Tibial nerve (tissue), 4 donors: ENCODE measurements at regions not wholly inside any gene's neighbourhood (a gene's known extent, or its start where the extent isn't known, plus 50 kb on each side); places are given as distances from the start of the nearest gene placed in this dataset.

Source experiments
- DNase-seq, 2 donors: peaks; one replicate each; pipeline ENCODE4 v3.0.0-alpha.2; 2019; ENCODE audit warnings: low spot score in 2 of 2
- H3K27ac ChIP-seq, 4 donors: fragments of 200-600 bp; sonication (generic) in 3 of 4; one replicate each; pipeline ENCODE4 v1.5.1; 2017 to 2019; ENCODE audit warnings: mild to moderate bottlenecking in 1 of 4
- H3K27me3 ChIP-seq, 2 donors: fragments of 200-600 bp; sonication (generic) in 1 of 2; one replicate each; pipeline versions ENCODE4 v1.5.1 to v1.6.0; 2017 to 2019
- H3K36me3 ChIP-seq, 3 donors: fragments of 200-600 bp; sonication (generic); one replicate each; pipeline ENCODE4 v1.5.1; 2018 to 2019
- H3K4me1 ChIP-seq, 4 donors: fragments of 200-600 bp; sonication (generic) in 3 of 4; one replicate each; pipeline ENCODE4 v1.5.1; 2017 to 2019
- H3K4me3 ChIP-seq, 4 donors: fragments of 200-600 bp; sonication (generic) in 3 of 4; one replicate each; pipeline ENCODE4 v1.5.1; 2017 to 2019; ENCODE audit warnings: mild to moderate bottlenecking in 1 of 4, moderate library complexity in 1 of 4
- H3K9me3 ChIP-seq, 4 donors: fragments of 200-600 bp; sonication (generic) in 3 of 4; one replicate each; pipeline ENCODE4 v1.5.1; 2017 to 2019
- EP300 ChIP-seq, 2 donors: sonication (generic); formaldehyde crosslinking; IDR thresholded peaks; one replicate each; pipeline ENCODE4 v1.6.1; 2017; ENCODE audit warnings: antibody characterized with exemption in 2 of 2, mild to moderate bottlenecking in 1 of 2
- POLR2A ChIP-seq, 2 donors: fragments of 450-650 bp; IDR thresholded peaks; one replicate each; pipeline ENCODE4 v1.6.1; 2017; ENCODE audit warnings: antibody characterized with exemption in 2 of 2, mild to moderate bottlenecking in 2 of 2, moderate library complexity in 2 of 2
- WGBS, 2 donors: methylation state at CpG; one replicate each; pipeline ENCODE4 v1.1.5; 2018; 5-methylcytosine and 5-hydroxymethylcytosine counted together
- TF ChIP-seq, protein P1 (sequence below), 5 experiments: fragments of 200-600 bp in 3 of 5; fragments of 450-650 bp in 2 of 5; sonication (generic) in 3 of 5; IDR thresholded peaks; one replicate each; pipeline ENCODE4 v1.5.1; 2016 to 2019; ENCODE audit warnings: antibody characterized with exemption in 5 of 5, mild to moderate bottlenecking in 3 of 5, moderate library complexity in 2 of 5

GRCh38 chr9:12988258-12988657 lies 213.4 kb downstream of the LURAP1L start:
- H3K4me3 ChIP-seq = no peak overlapping the region
- no peaks in the 10 kb centered on the region for H3K9me3 ChIP-seq
- H3K27me3 ChIP-seq = no peaks in the 10 kb centered on the region
- H3K4me1 ChIP-seq = no peaks in the 10 kb centered on the region
- 90 to 100% methylated on average over 1 of the region's 1 CpG for WGBS, 2 donors
- no peak for DNase-seq
- no peaks in the 10 kb centered on the region for H3K36me3 ChIP-seq
- H3K27ac ChIP-seq = no peak overlapping the region
- no peak for TF ChIP-seq EP300 (IDR thresholded peaks at IDR 0.05)
- no peak for TF ChIP-seq POLR2A (IDR thresholded peaks at IDR 0.05)
- TF ChIP-seq, protein P1, sequence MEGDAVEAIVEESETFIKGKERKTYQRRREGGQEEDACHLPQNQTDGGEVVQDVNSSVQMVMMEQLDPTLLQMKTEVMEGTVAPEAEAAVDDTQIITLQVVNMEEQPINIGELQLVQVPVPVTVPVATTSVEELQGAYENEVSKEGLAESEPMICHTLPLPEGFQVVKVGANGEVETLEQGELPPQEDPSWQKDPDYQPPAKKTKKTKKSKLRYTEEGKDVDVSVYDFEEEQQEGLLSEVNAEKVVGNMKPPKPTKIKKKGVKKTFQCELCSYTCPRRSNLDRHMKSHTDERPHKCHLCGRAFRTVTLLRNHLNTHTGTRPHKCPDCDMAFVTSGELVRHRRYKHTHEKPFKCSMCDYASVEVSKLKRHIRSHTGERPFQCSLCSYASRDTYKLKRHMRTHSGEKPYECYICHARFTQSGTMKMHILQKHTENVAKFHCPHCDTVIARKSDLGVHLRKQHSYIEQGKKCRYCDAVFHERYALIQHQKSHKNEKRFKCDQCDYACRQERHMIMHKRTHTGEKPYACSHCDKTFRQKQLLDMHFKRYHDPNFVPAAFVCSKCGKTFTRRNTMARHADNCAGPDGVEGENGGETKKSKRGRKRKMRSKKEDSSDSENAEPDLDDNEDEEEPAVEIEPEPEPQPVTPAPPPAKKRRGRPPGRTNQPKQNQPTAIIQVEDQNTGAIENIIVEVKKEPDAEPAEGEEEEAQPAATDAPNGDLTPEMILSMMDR (IDR thresholded peaks at IDR 0.05) = no peak

- Histone ChIP-seq H3K27me3 (no peaks in the 10 kb centered on the region), H3K27ac (no peak overlapping the region), H3K9me3 (no peaks in the 10 kb centered on the region), H3K4me1 (no peaks in the 10 kb centered on the region), H3K4me3 (no peak overlapping the region), H3K36me3 (no peaks in the 10 kb centered on the region)
- TF ChIP-seq, protein P1 (IDR thresholded peaks at IDR 0.05) = no peak
- TF ChIP-seq EP300 (IDR thresholded peaks at IDR 0.05) (no peak), POLR2A (IDR thresholded peaks at IDR 0.05) (no peak)
- no peak for DNase-seq
Measured at GRCh38 chr9:12989669-12990068, 214.8 kb downstream of the LURAP1L start.

DNA sequence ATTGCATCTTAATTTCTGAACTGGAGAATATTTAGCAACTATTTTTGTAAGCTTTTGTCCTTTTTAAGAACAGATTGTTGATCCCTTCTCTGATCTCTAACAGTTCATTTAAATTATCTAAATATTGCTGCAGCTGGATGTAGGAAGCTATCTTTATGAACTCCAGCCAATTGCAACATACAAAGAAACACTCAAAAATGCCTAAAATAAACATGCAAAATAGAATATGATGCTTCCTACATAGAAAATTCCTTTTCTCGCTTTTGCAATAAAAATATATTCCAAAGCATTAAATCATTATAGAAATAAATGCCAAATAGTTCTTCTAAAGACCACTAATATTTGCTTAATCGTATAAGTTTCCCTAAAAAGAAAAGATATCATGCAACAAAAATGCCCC lies 218.6 kb downstream of the LURAP1L start:
- peaks cover 0 to 7% (median 0%) of the 10 kb centered on the region in 4 donors for H3K4me1 ChIP-seq
- no peak overlapping the region for H3K4me3 ChIP-seq
- H3K9me3 ChIP-seq = no peaks in the 10 kb centered on the region
- H3K27me3 ChIP-seq = no peaks in the 10 kb centered on the region
- 48 to 55% methylated on average over 2 of the region's 2 CpGs for whole genome bisulfite sequencing, 2 donors
- no peak overlapping the region for H3K27ac ChIP-seq
- TF ChIP-seq POLR2A (IDR thresholded peaks at IDR 0.05) = no peak
- TF ChIP-seq EP300 (IDR thresholded peaks at IDR 0.05) = no peak
- TF ChIP-seq, protein P1 (IDR thresholded peaks at IDR 0.05) = no peak
- DNase-seq = no peak
- no peaks in the 10 kb centered on the region for H3K36me3 ChIP-seq

- TF ChIP-seq POLR2A (IDR thresholded peaks at IDR 0.05) (no peak), EP300 (IDR thresholded peaks at IDR 0.05) (no peak)
- TF ChIP-seq, protein P1 (IDR thresholded peaks at IDR 0.05) = no peak
- Histone ChIP-seq H3K27ac (no peak overlapping the region), H3K27me3 (no peaks in the 10 kb centered on the region), H3K4me1 (peaks cover 0 to 10% (median 0%) of the 10 kb centered on the region in 4 donors), H3K36me3 (no peaks in the 10 kb centered on the region), H3K4me3 (no peak overlapping the region), H3K9me3 (no peaks in the 10 kb centered on the region)
- 24 to 25% methylated on average over 3 of the region's 3 CpGs for WGBS, 2 donors
- no peak for DNase-seq
Measured at GRCh38 chr9:12997009-12997408, 222.2 kb downstream of the LURAP1L start.

- no peak for DNase-seq
- Histone ChIP-seq H3K27ac (no peak overlapping the region), H3K4me3 (no peak overlapping the region), H3K4me1 (peaks cover 0 to 3% (median 0%) of the 10 kb centered on the region in 4 donors), H3K27me3 (no peaks in the 10 kb centered on the region), H3K36me3 (no peaks in the 10 kb centered on the region), H3K9me3 (peaks cover 0 to 6% (median 0%) of the 10 kb centered on the region in 4 donors)
- 53 to 57% methylated on average over 4 of the region's 4 CpGs for WGBS, 2 donors
- TF ChIP-seq, protein P1 (IDR thresholded peaks at IDR 0.05) = no peak
- TF ChIP-seq EP300 (IDR thresholded peaks at IDR 0.05) (no peak), POLR2A (IDR thresholded peaks at IDR 0.05) (no peak)
Measured at GRCh38 chr9:13001989-13002580, 227.3 kb downstream of the LURAP1L start.
